ENCODE measurements at regions not wholly inside any gene's neighbourhood (a gene's known extent, or its start where the extent isn't known, plus 50 kb on each side); places are given as distances from the start of the nearest gene placed in this dataset.
"Not testable (repeated sequence)": the region's sequence is repeated elsewhere in the genome, so short reads cannot be mapped to it uniquely, and the experiment has no call there.

- no peaks in the 10 kb centered on the region for H3K27me3 Mint-ChIP-seq
- peaks cover 5% of the 10 kb centered on the region for H3K9me3 Mint-ChIP-seq
- H3K27ac Mint-ChIP-seq: no peak overlapping the region
- H3K36me3 Mint-ChIP-seq: no peaks in the 10 kb centered on the region
- no peak overlapping the region for H3K4me3 Mint-ChIP-seq
- no peaks in the 10 kb centered on the region for H3K4me1 Mint-ChIP-seq
These were observed 756.1 kb upstream of the MIR17HG start for GRCh38 chr13:90591260-90591926.

- H3K36me3 Mint-ChIP-seq: no peaks in the 10 kb centered on the region
- H3K4me3 Mint-ChIP-seq: no peak overlapping the region
- H3K27ac Mint-ChIP-seq: no peak overlapping the region
- peaks cover 5% of the 10 kb centered on the region for H3K9me3 Mint-ChIP-seq
- H3K4me1 Mint-ChIP-seq: no peaks in the 10 kb centered on the region
- no peaks in the 10 kb centered on the region for H3K27me3 Mint-ChIP-seq
These were observed 755.6 kb upstream of the MIR17HG start for GRCh38 chr13:90591927-90592268.

GRCh38 chr13:90592943-90593342, 754.5 kb upstream of the MIR17HG start:
- H3K9me3 Mint-ChIP-seq: peaks cover 5% of the 10 kb centered on the region
- no peaks in the 10 kb centered on the region for H3K4me1 Mint-ChIP-seq
- H3K36me3 Mint-ChIP-seq: no peaks in the 10 kb centered on the region
- H3K27me3 Mint-ChIP-seq: no peaks in the 10 kb centered on the region
- no peak overlapping the region for H3K4me3 Mint-ChIP-seq
- no peak overlapping the region for H3K27ac Mint-ChIP-seq

GRCh38 chr13:90594681-90595080, 752.8 kb upstream of the MIR17HG start:
- no peaks in the 10 kb centered on the region for H3K27me3 Mint-ChIP-seq
- H3K4me3 Mint-ChIP-seq: no peak overlapping the region
- no peaks in the 10 kb centered on the region for H3K36me3 Mint-ChIP-seq
- H3K4me1 Mint-ChIP-seq: no peaks in the 10 kb centered on the region
- peaks cover 5% of the 10 kb centered on the region for H3K9me3 Mint-ChIP-seq
- H3K27ac Mint-ChIP-seq: no peak overlapping the region

GRCh38 chr13:90605664-90606063, 741.8 kb upstream of the MIR17HG start:
- H3K27ac Mint-ChIP-seq: no peak overlapping the region
- no peak overlapping the region for H3K4me3 Mint-ChIP-seq
- H3K9me3 Mint-ChIP-seq: peaks cover 3% of the 10 kb centered on the region
- H3K4me1 Mint-ChIP-seq: no peaks in the 10 kb centered on the region
- no peaks in the 10 kb centered on the region for H3K36me3 Mint-ChIP-seq
- no peaks in the 10 kb centered on the region for H3K27me3 Mint-ChIP-seq

GRCh38 chr13:90606921-90607320, 740.6 kb upstream of the MIR17HG start:
- H3K4me1 Mint-ChIP-seq, H3K9me3 Mint-ChIP-seq, H3K36me3 Mint-ChIP-seq, H3K27me3 Mint-ChIP-seq, H3K27ac Mint-ChIP-seq, H3K4me3 Mint-ChIP-seq: not testable (repeated sequence)

GRCh38 chr13:90612391-90612790, 735.1 kb upstream of the MIR17HG start:
- H3K36me3 Mint-ChIP-seq: no peaks in the 10 kb centered on the region
- H3K27ac Mint-ChIP-seq: no peak overlapping the region
- no peaks in the 10 kb centered on the region for H3K4me1 Mint-ChIP-seq
- H3K4me3 Mint-ChIP-seq: no peak overlapping the region
- H3K27me3 Mint-ChIP-seq: no peaks in the 10 kb centered on the region
- H3K9me3 Mint-ChIP-seq: no peaks in the 10 kb centered on the region

- Mint-ChIP-seq H3K4me3 (no peak overlapping the region), H3K9me3 (no peaks in the 10 kb centered on the region), H3K27me3 (no peaks in the 10 kb centered on the region), H3K36me3 (no peaks in the 10 kb centered on the region), H3K27ac (no peak overlapping the region), H3K4me1 (no peaks in the 10 kb centered on the region)
These were observed 734.3 kb upstream of the MIR17HG start for GRCh38 chr13:90613076-90613795.

GRCh38 chr13:90615236-90615635, 732.3 kb upstream of the MIR17HG start:
- H3K27ac Mint-ChIP-seq: no peak overlapping the region
- no peak overlapping the region for H3K4me3 Mint-ChIP-seq
- H3K36me3 Mint-ChIP-seq: no peaks in the 10 kb centered on the region
- no peaks in the 10 kb centered on the region for H3K4me1 Mint-ChIP-seq
- H3K9me3 Mint-ChIP-seq: peaks cover 4% of the 10 kb centered on the region
- H3K27me3 Mint-ChIP-seq: no peaks in the 10 kb centered on the region

- Mint-ChIP-seq H3K4me1 (no peaks in the 10 kb centered on the region), H3K9me3 (peaks cover 4% of the 10 kb centered on the region), H3K4me3 (no peak overlapping the region), H3K27ac (no peak overlapping the region), H3K27me3 (no peaks in the 10 kb centered on the region), H3K36me3 (no peaks in the 10 kb centered on the region)
These were observed 731.7 kb upstream of the MIR17HG start for GRCh38 chr13:90615767-90616166.

- H3K4me1 Mint-ChIP-seq: no peaks in the 10 kb centered on the region
- H3K9me3 Mint-ChIP-seq: peaks cover 4% of the 10 kb centered on the region
- no peaks in the 10 kb centered on the region for H3K27me3 Mint-ChIP-seq
- H3K27ac Mint-ChIP-seq: no peak overlapping the region
- no peaks in the 10 kb centered on the region for H3K36me3 Mint-ChIP-seq
- H3K4me3 Mint-ChIP-seq: no peak overlapping the region
These were observed 729.4 kb upstream of the MIR17HG start for GRCh38 chr13:90618133-90618532.

GRCh38 chr13:90622541-90622940, 724.9 kb upstream of the MIR17HG start:
- Mint-ChIP-seq H3K9me3 (peaks cover 4% of the 10 kb centered on the region), H3K36me3 (no peaks in the 10 kb centered on the region), H3K4me3 (no peak overlapping the region), H3K4me1 (no peaks in the 10 kb centered on the region), H3K27ac (no peak overlapping the region), H3K27me3 (no peaks in the 10 kb centered on the region)

GRCh38 chr13:90623318-90624011, 724.0 kb upstream of the MIR17HG start:
- Mint-ChIP-seq H3K4me3 (no peak overlapping the region), H3K36me3 (no peaks in the 10 kb centered on the region), H3K9me3 (peaks cover 1% of the 10 kb centered on the region), H3K27me3 (no peaks in the 10 kb centered on the region), H3K4me1 (no peaks in the 10 kb centered on the region), H3K27ac (no peak overlapping the region)

- Mint-ChIP-seq H3K4me3 (no peak overlapping the region), H3K36me3 (no peaks in the 10 kb centered on the region), H3K27ac (no peak overlapping the region), H3K27me3 (peaks cover 1% of the 10 kb centered on the region), H3K4me1 (no peaks in the 10 kb centered on the region), H3K9me3 (peaks cover 10% of the 10 kb centered on the region)
These were observed 719.7 kb upstream of the MIR17HG start for GRCh38 chr13:90627813-90628212.

GRCh38 chr13:90628471-90628870, 719.0 kb upstream of the MIR17HG start:
- Mint-ChIP-seq H3K4me3 (no peak overlapping the region), H3K27ac (no peak overlapping the region), H3K36me3 (no peaks in the 10 kb centered on the region), H3K4me1 (no peaks in the 10 kb centered on the region), H3K9me3 (peaks cover 10% of the 10 kb centered on the region), H3K27me3 (peaks cover 1% of the 10 kb centered on the region)

- H3K4me1 Mint-ChIP-seq: no peaks in the 10 kb centered on the region
- H3K4me3 Mint-ChIP-seq: no peak overlapping the region
- H3K27me3 Mint-ChIP-seq: peaks cover 1% of the 10 kb centered on the region
- H3K27ac Mint-ChIP-seq: no peak overlapping the region
- peaks cover 10% of the 10 kb centered on the region for H3K9me3 Mint-ChIP-seq
- no peaks in the 10 kb centered on the region for H3K36me3 Mint-ChIP-seq
These were observed 716.8 kb upstream of the MIR17HG start for GRCh38 chr13:90630716-90631115.

All from activated naive CD4-positive, alpha-beta T cell treated with anti-CD3 and anti-CD28 coated beads, Interleukin-2, amount 50 U/mL, for 24 hours (primary cell).